Suppressor macrophage (primary cell): ENCODE measurements at regions not wholly inside any gene's neighbourhood (a gene's known extent, or its start where the extent isn't known, plus 50 kb on each side); places are given as distances from the start of the nearest gene placed in this dataset.

Experiments used
- DNase-seq, 4 experiments: peaks; one replicate each; pipeline ENCODE4 v3.0.0-alpha.2; 2020 to 2022

- no peak for DNase-seq
These were observed 54.2 kb downstream of the FOXI1 start for GRCh38 chr5:170159947-170160346.

GRCh38 chr5:170161069-170161468 lies 55.4 kb downstream of the FOXI1 start:
- DNase-seq = peak; percentile 15 to 48 (median 32)

GRCh38 chr5:170162631-170163321 lies 57.1 kb downstream of the FOXI1 start:
- DNase-seq = no peak

- no peak for DNase-seq
These were observed 58.4 kb downstream of the FOXI1 start for GRCh38 chr5:170164087-170164486.

GRCh38 chr5:170164921-170165320 lies 59.2 kb downstream of the FOXI1 start:
- no peak for DNase-seq

GRCh38 chr5:170166101-170166500 lies 60.4 kb downstream of the FOXI1 start:
- DNase-seq = no peak

GRCh38 chr5:170168002-170168401 lies 62.3 kb downstream of the FOXI1 start:
- DNase-seq = no peak

GRCh38 chr5:170168797-170169196 lies 63.1 kb downstream of the FOXI1 start:
- DNase-seq = no peak

- DNase-seq = no peak
These were observed 62.8 kb upstream of the C5orf58 start for GRCh38 chr5:170169996-170170395.

GRCh38 chr5:170171811-170172210 lies 61.0 kb upstream of the C5orf58 start:
- DNase-seq = no peak

- DNase-seq = no peak
These were observed 59.6 kb upstream of the C5orf58 start for GRCh38 chr5:170173227-170173626.

- DNase-seq = no peak
These were observed 59.1 kb upstream of the C5orf58 start for GRCh38 chr5:170173647-170174046.

GRCh38 chr5:170176916-170177315 lies 55.9 kb upstream of the C5orf58 start:
- DNase-seq = no peak

GRCh38 chr5:170178814-170179213 lies 54.0 kb upstream of the C5orf58 start:
- DNase-seq = no peak

GRCh38 chr5:170179626-170180025 lies 53.2 kb upstream of the C5orf58 start:
- no peak for DNase-seq

GRCh38 chr5:170181902-170182301 lies 50.9 kb upstream of the C5orf58 start:
- DNase-seq = no peak

GRCh38 chr5:170182491-170182890 lies 50.3 kb upstream of the C5orf58 start:
- no peak for DNase-seq
